AG09309 (cell line): ENCODE measurements at regions not wholly inside any gene's neighbourhood (a gene's known extent, or its start where the extent isn't known, plus 50 kb on each side); places are given as distances from the start of the nearest gene placed in this dataset.

Experiments used
- DNase-seq: peaks from one replicate; pipeline ENCODE4 v3.0.0-alpha.2; 2010; ENCODE audit warnings: low read depth
- H3K4me3 ChIP-seq: 2 replicates; pipeline ENCODE4 v1.5.1; 2011; ENCODE audit warnings: mild to moderate bottlenecking, low read depth, low read length, moderate library complexity; ENCODE audit not compliant: control insufficient read depth
- TF ChIP-seq, protein P1 (sequence below): IDR thresholded peaks from 2 replicates; pipeline ENCODE4 v1.5.1; 2011; ENCODE audit warnings: mild to moderate bottlenecking, low read depth, low read length, inconsistent platforms; ENCODE audit not compliant: insufficient read depth, control insufficient read depth; ENCODE audit errors: missing control alignments

DNA sequence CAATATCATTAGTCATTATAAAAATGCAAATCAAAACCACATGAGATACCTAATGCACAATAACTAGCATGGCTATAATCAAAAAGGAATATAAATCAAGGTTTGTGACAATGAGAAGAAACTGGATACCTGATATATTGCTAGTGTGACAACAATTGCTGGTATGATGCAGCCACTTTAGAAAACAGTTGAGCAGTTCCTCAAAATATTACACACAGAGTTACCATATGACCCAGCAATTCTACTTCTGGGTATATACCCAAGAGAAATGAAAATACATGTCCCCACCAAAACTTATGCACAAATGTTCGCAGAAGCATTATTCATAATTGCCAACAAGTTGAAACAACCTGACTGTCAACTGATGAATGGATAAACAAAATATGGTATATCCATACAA, 339.7 kb upstream of the POU5F2 start:
- TF ChIP-seq, protein P1, sequence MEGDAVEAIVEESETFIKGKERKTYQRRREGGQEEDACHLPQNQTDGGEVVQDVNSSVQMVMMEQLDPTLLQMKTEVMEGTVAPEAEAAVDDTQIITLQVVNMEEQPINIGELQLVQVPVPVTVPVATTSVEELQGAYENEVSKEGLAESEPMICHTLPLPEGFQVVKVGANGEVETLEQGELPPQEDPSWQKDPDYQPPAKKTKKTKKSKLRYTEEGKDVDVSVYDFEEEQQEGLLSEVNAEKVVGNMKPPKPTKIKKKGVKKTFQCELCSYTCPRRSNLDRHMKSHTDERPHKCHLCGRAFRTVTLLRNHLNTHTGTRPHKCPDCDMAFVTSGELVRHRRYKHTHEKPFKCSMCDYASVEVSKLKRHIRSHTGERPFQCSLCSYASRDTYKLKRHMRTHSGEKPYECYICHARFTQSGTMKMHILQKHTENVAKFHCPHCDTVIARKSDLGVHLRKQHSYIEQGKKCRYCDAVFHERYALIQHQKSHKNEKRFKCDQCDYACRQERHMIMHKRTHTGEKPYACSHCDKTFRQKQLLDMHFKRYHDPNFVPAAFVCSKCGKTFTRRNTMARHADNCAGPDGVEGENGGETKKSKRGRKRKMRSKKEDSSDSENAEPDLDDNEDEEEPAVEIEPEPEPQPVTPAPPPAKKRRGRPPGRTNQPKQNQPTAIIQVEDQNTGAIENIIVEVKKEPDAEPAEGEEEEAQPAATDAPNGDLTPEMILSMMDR: no peak

DNA sequence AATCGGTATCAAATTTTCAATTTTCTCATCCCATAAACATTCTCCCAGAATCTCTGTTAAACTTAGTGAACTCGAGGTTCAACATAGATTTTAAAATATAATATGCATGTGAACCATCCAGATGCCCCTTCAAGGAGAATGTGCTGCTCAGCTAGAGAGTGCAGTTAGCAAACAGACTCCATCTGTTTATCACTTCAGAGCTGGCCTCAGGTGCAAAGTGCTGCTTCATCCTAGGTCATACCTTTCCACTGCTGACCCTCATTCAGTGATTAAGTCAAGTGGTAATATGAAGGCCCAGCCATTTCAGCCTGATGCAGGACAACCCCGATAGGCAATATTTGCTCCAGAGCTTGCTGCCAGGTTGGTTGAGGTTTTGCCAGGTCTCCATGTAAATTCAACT, 339.0 kb upstream of the POU5F2 start:
- no peak overlapping the region for H3K4me3 ChIP-seq
- DNase-seq: no peak
- TF ChIP-seq, protein P1: no peak

More for the DNA sequence above, 339.7 kb upstream of the POU5F2 start:
- no peak overlapping the region for H3K4me3 ChIP-seq
- DNase-seq: no peak

DNA sequence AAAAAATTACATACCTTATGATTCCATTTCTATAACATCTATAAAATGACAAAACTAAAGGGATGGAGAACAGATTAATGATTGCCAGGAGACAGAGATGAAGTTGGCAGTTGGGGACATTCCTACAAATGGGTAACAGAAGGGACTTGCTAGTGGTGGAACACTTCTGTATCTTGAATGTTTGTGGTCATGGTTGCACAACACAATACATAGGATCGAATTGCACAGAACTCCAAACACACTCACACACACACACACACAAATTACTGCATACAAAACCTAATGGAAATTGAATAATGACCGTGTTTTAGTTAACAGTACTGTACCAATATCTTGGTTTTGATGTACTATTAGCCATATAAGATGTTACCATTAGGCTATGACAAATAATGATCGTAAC, 330.7 kb upstream of the POU5F2 start:
- TF ChIP-seq, protein P1: no peak
- no peak for DNase-seq
- H3K4me3 ChIP-seq: no peak overlapping the region

DNA sequence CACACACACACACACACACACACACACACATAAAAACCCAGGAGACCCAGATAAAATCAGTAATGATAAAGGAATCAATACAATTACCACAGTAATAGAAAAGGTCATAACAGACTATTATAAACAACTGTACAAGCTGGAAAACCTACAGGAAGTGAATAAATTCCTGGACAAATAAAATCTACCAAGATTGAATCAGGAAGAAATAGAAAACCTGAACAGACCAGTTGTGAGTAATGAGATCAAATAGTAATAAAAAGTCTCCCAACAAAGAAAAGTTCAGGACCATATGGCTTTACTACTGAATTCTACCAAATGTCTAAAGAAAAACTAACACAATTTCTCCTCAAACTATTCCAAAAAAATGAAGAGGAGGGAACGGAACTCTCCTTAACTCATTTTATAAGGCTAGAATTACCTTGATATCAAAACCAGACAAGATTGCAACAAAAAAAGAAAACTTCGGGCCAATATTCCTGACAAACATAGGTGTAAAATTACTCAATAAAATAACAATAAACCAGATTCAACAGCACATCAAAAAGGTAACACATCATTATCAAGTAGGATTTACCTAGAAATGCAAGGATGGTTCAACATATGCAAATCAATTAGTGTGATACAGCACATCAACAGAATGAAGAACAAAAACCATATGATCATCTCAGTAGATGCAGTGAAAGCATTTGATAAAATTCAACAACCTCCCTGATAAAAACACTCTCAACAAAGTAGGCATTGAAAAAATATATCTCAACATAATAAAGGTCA, 325.2 kb upstream of the POU5F2 start:
- TF ChIP-seq, protein P1: no peak
- no peak overlapping the region for H3K4me3 ChIP-seq
- no peak for DNase-seq

DNA sequence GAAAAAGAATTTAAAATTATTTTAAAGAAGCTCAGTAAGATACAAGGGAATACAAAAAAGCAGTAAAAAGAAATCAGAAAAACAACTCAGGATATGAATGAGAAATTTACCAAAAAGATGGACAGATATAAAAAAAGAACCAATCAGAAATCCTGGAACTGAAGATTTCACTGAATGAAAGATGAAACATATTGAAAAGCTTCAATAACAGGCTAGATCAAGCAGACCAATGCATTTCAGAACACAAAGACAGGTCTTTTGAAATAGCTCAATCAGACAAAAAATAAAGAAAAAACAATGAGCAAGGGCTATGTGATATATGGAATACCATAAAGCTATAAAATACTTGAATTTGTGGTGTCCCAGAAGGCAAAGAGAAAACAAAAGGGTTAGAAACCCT, 322.6 kb upstream of the POU5F2 start:
- DNase-seq: no peak
- no peak overlapping the region for H3K4me3 ChIP-seq
- TF ChIP-seq, protein P1: no peak

DNA sequence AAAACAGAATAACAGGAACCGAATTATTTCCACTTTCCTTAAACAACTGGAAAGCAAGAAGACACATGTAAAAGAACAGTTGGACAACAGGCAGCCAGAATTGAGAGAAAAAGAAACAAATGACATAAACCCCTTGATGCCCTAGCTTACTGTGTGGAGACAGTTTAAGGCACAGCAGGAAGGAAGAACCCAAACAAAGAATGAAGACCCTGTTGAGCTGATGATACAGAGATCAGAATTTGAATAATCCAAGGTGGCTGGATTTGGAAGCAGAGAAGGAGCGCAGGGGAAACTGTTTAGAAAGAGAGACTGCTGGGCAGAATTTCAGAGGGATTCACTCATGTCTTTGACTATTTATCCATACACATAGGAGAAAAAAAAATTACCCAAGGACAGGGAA, 316.3 kb upstream of the POU5F2 start:
- no peak for DNase-seq
- H3K4me3 ChIP-seq: no peak overlapping the region
- TF ChIP-seq, protein P1: no peak
